Skeletal muscle tissue (tissue), 3 donors: ENCODE measurements at regions not wholly inside any gene's neighbourhood (a gene's known extent, or its start where the extent isn't known, plus 50 kb on each side); places are given as distances from the start of the nearest gene placed in this dataset.
"Not testable (repeated sequence)": the region's sequence is repeated elsewhere in the genome, so short reads cannot be mapped to it uniquely, and the experiment has no call there.

ENCODE experiments used
- H3K27ac ChIP-seq: one replicate; pipeline ENCODE4 v1.7.0; 2013; ENCODE audit warnings: mild to moderate bottlenecking, low read depth, low read length, inconsistent platforms
- H3K27me3 ChIP-seq, 3 donors: one replicate each; pipeline ENCODE4 v1.7.0; 2013; ENCODE audit warnings: low read length in 3 of 3; ENCODE audit not compliant: control insufficient read depth in 3 of 3, insufficient read depth in 3 of 3
- H3K36me3 ChIP-seq, 3 donors: one replicate each; pipeline ENCODE4 v1.7.0; 2013; ENCODE audit warnings: low read length in 3 of 3; ENCODE audit not compliant: control insufficient read depth in 3 of 3, insufficient read depth in 3 of 3
- H3K4me1 ChIP-seq, 3 donors: one replicate each; pipeline ENCODE4 v1.7.0; 2013; ENCODE audit warnings: low read length in 3 of 3, mild to moderate bottlenecking in 3 of 3; ENCODE audit not compliant: control insufficient read depth in 3 of 3, insufficient read depth in 3 of 3
- H3K4me3 ChIP-seq, 3 donors: one replicate each; pipeline ENCODE4 v1.7.0; 2013; ENCODE audit warnings: low read length in 3 of 3
- H3K9ac ChIP-seq, 3 donors: one replicate each; pipeline ENCODE4 v1.7.0; 2013; ENCODE audit warnings: low read length in 3 of 3, mild to moderate bottlenecking in 3 of 3, moderate library complexity in 2 of 3, low read depth in 1 of 3
- H3K9me3 ChIP-seq, 3 donors: one replicate each; pipeline ENCODE4 v1.7.0; 2013; ENCODE audit warnings: low read length in 3 of 3; ENCODE audit not compliant: control insufficient read depth in 3 of 3
- donor health status: Osteomylitis.

- Histone ChIP-seq H3K27me3 (no peaks in the 10 kb centered on the region), H3K36me3 (no peaks in the 10 kb centered on the region)
Measured at GRCh38 chr5:118301696-118302095, 686.7 kb downstream of the DTWD2 start.

DNA sequence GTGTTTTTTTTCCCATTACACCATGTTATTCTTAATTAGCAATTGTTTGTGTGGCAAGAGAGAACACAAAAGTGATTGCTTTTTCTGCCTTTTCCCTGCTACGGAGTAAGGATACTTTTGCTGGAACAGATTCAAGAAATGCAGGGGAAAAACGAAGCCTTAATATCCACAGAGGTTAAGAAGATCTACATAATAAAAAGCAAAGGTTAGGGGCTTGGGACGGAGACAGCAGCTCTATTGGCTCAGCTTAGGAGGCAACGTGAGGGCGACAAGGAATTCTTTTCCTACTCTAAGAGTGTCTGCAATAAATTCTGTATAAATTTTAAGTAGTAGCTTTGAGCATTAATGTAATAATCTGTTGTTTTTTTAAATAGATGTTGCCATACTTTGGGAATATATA is 693.3 kb downstream of the DTWD2 start:
- H3K9ac ChIP-seq = no peak overlapping the region

More at GRCh38 chr5:118301696-118302095, 686.7 kb downstream of the DTWD2 start:
- Histone ChIP-seq H3K9me3 (no peaks in the 10 kb centered on the region), H3K4me3 (no peak overlapping the region), H3K9ac (no peak overlapping the region), H3K27ac (no peak overlapping the region), H3K4me1 (no peaks in the 10 kb centered on the region)

DNA sequence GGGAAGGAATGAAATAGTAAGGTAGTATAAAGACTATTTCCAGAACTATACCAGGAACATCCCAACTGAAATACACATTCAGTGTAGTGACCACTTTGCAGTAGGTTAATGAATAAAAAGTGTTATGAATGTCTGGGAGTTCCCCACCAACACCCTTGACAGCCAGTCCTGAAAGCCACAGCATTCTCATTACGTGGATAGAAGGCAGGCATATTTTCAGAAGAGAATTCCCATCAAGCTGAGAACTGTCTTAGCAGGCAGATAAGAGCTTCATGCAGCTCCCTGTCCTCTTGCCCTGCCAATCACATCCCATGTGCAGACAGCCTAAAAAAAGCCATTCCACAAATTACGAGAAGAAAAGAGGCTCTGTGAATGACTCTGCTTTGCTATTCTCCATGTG is 695.0 kb downstream of the DTWD2 start:
- Histone ChIP-seq H3K27ac (no peak overlapping the region), H3K4me1 (no peaks in the 10 kb centered on the region), H3K9ac (no peak overlapping the region), H3K27me3 (no peaks in the 10 kb centered on the region), H3K4me3 (no peak overlapping the region), H3K9me3 (no peaks in the 10 kb centered on the region), H3K36me3 (no peaks in the 10 kb centered on the region)

More for the DNA sequence above, 693.3 kb downstream of the DTWD2 start:
- Histone ChIP-seq H3K27ac (no peak overlapping the region), H3K27me3 (no peaks in the 10 kb centered on the region), H3K9me3 (no peaks in the 10 kb centered on the region), H3K4me3 (no peak overlapping the region), H3K4me1 (no peaks in the 10 kb centered on the region), H3K36me3 (no peaks in the 10 kb centered on the region)

- H3K27me3 ChIP-seq = no peaks in the 10 kb centered on the region
- no peaks in the 10 kb centered on the region for H3K9me3 ChIP-seq
- no peak overlapping the region for H3K9ac ChIP-seq
- no peaks in the 10 kb centered on the region for H3K36me3 ChIP-seq
- no peak overlapping the region for H3K27ac ChIP-seq
- H3K4me3 ChIP-seq = no peak overlapping the region
- H3K4me1 ChIP-seq = no peaks in the 10 kb centered on the region
Measured at GRCh38 chr5:118290204-118290603, 698.1 kb downstream of the DTWD2 start.

- H3K4me1 ChIP-seq, H3K36me3 ChIP-seq, H3K27ac ChIP-seq, H3K4me3 ChIP-seq, H3K9ac ChIP-seq, H3K27me3 ChIP-seq, H3K9me3 ChIP-seq: not testable (repeated sequence)
Measured at GRCh38 chr5:118284230-118284629, 704.1 kb downstream of the DTWD2 start.

DNA sequence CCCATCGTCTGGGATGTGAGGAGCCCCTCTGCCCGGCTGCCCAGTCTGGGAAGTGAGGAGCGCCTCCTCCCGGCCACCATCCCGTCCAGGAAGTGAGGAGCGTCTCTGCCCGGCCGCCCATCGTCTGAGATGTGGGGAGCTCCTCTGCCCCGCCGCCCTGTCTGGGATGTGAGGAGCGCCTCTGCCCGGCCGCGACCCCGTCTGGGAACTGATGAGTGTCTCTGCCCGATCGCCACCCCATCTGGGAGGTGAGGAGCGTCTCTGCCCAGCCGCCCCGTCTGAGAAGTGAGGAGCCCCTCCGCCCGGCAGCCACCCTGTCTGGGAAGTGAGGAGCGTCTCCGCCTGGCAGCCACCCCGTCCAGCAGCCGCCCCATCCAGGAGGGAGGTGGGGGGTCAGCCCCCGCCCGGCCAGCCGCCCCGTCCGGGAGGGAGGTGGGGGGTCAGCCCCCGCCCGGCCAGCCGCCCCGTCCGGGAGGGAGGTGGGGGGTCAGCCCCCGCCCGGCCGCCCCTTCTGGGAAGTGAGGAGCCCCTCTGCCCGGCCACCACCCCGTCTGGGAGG is 705.8 kb downstream of the DTWD2 start:
- H3K4me3 ChIP-seq, H3K9ac ChIP-seq, H3K27ac ChIP-seq, H3K9me3 ChIP-seq, H3K4me1 ChIP-seq, H3K36me3 ChIP-seq, H3K27me3 ChIP-seq: not testable (repeated sequence)

GRCh38 chr5:118279540-118280294 is 708.6 kb downstream of the DTWD2 start:
- H3K27ac ChIP-seq = no peak overlapping the region
- H3K4me1 ChIP-seq = no peaks in the 10 kb centered on the region
- H3K9ac ChIP-seq = no peak overlapping the region
- no peaks in the 10 kb centered on the region for H3K36me3 ChIP-seq
- no peaks in the 10 kb centered on the region for H3K9me3 ChIP-seq
- no peaks in the 10 kb centered on the region for H3K27me3 ChIP-seq
- no peak overlapping the region for H3K4me3 ChIP-seq

DNA sequence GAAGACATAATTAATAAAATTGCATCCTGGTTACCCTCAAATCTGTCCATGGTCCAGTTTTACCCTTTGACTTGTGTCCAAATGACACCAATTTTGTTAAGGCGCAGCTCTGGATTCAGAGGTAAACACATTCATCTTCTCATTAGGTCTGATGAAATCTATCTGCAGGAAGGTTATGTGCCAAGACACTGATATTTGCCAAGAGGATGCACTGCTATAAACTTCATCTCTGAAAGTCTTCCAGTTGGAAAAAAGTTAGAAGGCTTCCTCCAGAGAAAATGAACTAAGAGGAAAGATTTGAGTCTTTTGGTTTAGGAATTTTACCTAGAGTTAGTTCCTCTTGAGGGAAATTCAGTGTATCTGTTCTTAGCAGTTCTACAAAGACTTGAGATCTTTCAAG is 717.8 kb downstream of the DTWD2 start:
- H3K4me3 ChIP-seq = no peak overlapping the region
- H3K27ac ChIP-seq = no peak overlapping the region
- H3K9me3 ChIP-seq = no peaks in the 10 kb centered on the region
- no peaks in the 10 kb centered on the region for H3K36me3 ChIP-seq
- H3K4me1 ChIP-seq = no peaks in the 10 kb centered on the region
- no peaks in the 10 kb centered on the region for H3K27me3 ChIP-seq
- no peak overlapping the region for H3K9ac ChIP-seq

- Histone ChIP-seq H3K4me3 (no peak overlapping the region), H3K27ac (no peak overlapping the region), H3K9ac (no peak overlapping the region), H3K9me3 (no peaks in the 10 kb centered on the region), H3K4me1 (no peaks in the 10 kb centered on the region), H3K36me3 (no peaks in the 10 kb centered on the region), H3K27me3 (no peaks in the 10 kb centered on the region)
Measured at GRCh38 chr5:118258223-118258622, 730.1 kb downstream of the DTWD2 start.

DNA sequence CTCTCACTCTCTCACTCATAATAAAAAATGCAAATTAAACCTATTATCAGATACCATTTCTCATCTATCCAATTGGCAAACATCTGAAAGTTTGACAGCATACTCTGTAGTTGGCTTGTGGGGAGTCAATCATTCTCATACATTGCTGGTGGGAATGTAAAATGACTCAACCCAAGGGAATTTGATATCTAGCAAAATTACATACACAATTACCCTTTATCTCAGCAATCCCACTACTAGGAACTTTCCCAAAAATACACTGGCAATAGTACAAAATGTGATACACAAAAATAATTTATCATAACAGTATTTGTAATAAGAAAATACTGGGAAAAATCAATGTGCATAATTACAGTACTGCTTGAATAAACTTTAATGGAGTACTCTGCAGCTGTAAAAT is 731.3 kb downstream of the DTWD2 start:
- Histone ChIP-seq H3K9ac (no peak overlapping the region), H3K9me3 (peaks cover 0 to under 1% (median 0%) of the 10 kb centered on the region in 3 donors), H3K4me1 (no peaks in the 10 kb centered on the region), H3K27me3 (no peaks in the 10 kb centered on the region), H3K4me3 (no peak overlapping the region), H3K36me3 (no peaks in the 10 kb centered on the region), H3K27ac (no peak overlapping the region)
